ENCODE measurements at regions not wholly inside any gene's neighbourhood (a gene's known extent, or its start where the extent isn't known, plus 50 kb on each side); places are given as distances from the start of the nearest gene placed in this dataset.

- Histone ChIP-seq H3K4me3 (ENCODE audit: low read depth in 1 of 3, low read length in 3 of 3) (no peak overlapping the region), H3K9ac (ENCODE audit: low read depth in 1 of 2, low read length in 2 of 2) (no peak overlapping the region), H3K27me3 (ENCODE audit: control insufficient read depth in 4 of 4, insufficient read depth in 4 of 4, low read length in 3 of 4) (no peaks in the 10 kb centered on the region), H3K9me3 (ENCODE audit: control insufficient read depth in 4 of 4, low read length in 3 of 4) (no peaks in the 10 kb centered on the region), H3K36me3 (ENCODE audit: control insufficient read depth in 4 of 4, insufficient read depth in 3 of 4, low read depth in 1 of 4, low read length in 3 of 4) (no peaks in the 10 kb centered on the region), H3K27ac (ENCODE audit: low read depth in 1 of 2, low read length in 2 of 2) (no peak overlapping the region), H3K4me1 (ENCODE audit: control insufficient read depth in 4 of 4, insufficient read depth in 4 of 4, low read length in 3 of 4) (no peaks in the 10 kb centered on the region)
- no peak for DNase-seq (ENCODE audit: low spot score)
- no peak for TF ChIP-seq RXRA (IDR thresholded peaks at IDR 0.05)
- no peak for TF ChIP-seq SP1 (IDR thresholded peaks at IDR 0.05)
- TF ChIP-seq EGR1 (IDR thresholded peaks at IDR 0.05; ENCODE audit: low read depth in 2 of 2): no peak
- TF ChIP-seq, protein P1, sequence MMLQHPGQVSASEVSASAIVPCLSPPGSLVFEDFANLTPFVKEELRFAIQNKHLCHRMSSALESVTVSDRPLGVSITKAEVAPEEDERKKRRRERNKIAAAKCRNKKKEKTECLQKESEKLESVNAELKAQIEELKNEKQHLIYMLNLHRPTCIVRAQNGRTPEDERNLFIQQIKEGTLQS (IDR thresholded peaks at IDR 0.05): no peak
- TF ChIP-seq, protein P2, sequence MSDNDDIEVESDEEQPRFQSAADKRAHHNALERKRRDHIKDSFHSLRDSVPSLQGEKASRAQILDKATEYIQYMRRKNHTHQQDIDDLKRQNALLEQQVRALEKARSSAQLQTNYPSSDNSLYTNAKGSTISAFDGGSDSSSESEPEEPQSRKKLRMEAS (IDR thresholded peaks at IDR 0.05): no peak
- no peak for TF ChIP-seq RAD21 (IDR thresholded peaks at IDR 0.05)
- no peak for TF ChIP-seq HNF4A (conservative IDR thresholded peaks at IDR 0.05)
- TF ChIP-seq GABPA (IDR thresholded peaks at IDR 0.05 in 1 of 2, conservative IDR thresholded peaks at IDR 0.05 in 1 of 2): no peak
- no peak for TF ChIP-seq YY1 (IDR thresholded peaks at IDR 0.05)
- TF ChIP-seq NR2F2 (IDR thresholded peaks at IDR 0.05): no peak
- no peak for TF ChIP-seq TAF1 (conservative IDR thresholded peaks at IDR 0.05)
- no peak for TF ChIP-seq JUND (IDR thresholded peaks at IDR 0.05)
- TF ChIP-seq FOXA2 (IDR thresholded peaks at IDR 0.05): no peak
- TF ChIP-seq, protein P3, sequence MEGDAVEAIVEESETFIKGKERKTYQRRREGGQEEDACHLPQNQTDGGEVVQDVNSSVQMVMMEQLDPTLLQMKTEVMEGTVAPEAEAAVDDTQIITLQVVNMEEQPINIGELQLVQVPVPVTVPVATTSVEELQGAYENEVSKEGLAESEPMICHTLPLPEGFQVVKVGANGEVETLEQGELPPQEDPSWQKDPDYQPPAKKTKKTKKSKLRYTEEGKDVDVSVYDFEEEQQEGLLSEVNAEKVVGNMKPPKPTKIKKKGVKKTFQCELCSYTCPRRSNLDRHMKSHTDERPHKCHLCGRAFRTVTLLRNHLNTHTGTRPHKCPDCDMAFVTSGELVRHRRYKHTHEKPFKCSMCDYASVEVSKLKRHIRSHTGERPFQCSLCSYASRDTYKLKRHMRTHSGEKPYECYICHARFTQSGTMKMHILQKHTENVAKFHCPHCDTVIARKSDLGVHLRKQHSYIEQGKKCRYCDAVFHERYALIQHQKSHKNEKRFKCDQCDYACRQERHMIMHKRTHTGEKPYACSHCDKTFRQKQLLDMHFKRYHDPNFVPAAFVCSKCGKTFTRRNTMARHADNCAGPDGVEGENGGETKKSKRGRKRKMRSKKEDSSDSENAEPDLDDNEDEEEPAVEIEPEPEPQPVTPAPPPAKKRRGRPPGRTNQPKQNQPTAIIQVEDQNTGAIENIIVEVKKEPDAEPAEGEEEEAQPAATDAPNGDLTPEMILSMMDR (IDR thresholded peaks at IDR 0.05; ENCODE audit: low read depth, low read length, missing input control): no peak
- TF ChIP-seq, protein P4, sequence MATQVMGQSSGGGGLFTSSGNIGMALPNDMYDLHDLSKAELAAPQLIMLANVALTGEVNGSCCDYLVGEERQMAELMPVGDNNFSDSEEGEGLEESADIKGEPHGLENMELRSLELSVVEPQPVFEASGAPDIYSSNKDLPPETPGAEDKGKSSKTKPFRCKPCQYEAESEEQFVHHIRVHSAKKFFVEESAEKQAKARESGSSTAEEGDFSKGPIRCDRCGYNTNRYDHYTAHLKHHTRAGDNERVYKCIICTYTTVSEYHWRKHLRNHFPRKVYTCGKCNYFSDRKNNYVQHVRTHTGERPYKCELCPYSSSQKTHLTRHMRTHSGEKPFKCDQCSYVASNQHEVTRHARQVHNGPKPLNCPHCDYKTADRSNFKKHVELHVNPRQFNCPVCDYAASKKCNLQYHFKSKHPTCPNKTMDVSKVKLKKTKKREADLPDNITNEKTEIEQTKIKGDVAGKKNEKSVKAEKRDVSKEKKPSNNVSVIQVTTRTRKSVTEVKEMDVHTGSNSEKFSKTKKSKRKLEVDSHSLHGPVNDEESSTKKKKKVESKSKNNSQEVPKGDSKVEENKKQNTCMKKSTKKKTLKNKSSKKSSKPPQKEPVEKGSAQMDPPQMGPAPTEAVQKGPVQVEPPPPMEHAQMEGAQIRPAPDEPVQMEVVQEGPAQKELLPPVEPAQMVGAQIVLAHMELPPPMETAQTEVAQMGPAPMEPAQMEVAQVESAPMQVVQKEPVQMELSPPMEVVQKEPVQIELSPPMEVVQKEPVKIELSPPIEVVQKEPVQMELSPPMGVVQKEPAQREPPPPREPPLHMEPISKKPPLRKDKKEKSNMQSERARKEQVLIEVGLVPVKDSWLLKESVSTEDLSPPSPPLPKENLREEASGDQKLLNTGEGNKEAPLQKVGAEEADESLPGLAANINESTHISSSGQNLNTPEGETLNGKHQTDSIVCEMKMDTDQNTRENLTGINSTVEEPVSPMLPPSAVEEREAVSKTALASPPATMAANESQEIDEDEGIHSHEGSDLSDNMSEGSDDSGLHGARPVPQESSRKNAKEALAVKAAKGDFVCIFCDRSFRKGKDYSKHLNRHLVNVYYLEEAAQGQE (IDR thresholded peaks at IDR 0.05): no peak
- TF ChIP-seq FOXA1 (IDR thresholded peaks at IDR 0.05): no peak
- TF ChIP-seq, protein P5, sequence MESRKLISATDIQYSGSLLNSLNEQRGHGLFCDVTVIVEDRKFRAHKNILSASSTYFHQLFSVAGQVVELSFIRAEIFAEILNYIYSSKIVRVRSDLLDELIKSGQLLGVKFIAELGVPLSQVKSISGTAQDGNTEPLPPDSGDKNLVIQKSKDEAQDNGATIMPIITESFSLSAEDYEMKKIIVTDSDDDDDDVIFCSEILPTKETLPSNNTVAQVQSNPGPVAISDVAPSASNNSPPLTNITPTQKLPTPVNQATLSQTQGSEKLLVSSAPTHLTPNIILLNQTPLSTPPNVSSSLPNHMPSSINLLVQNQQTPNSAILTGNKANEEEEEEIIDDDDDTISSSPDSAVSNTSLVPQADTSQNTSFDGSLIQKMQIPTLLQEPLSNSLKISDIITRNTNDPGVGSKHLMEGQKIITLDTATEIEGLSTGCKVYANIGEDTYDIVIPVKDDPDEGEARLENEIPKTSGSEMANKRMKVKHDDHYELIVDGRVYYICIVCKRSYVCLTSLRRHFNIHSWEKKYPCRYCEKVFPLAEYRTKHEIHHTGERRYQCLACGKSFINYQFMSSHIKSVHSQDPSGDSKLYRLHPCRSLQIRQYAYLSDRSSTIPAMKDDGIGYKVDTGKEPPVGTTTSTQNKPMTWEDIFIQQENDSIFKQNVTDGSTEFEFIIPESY (IDR thresholded peaks at IDR 0.05): no peak
- TF ChIP-seq HNF4G (IDR thresholded peaks at IDR 0.05): no peak
- WGBS: 89% methylated on average over 12 of the region's 12 CpGs
Observed at GRCh38 chr15:62465173-62465572, 300.1 kb upstream of the C2CD4B start.

Measured in liver (tissue), 8 donors.